ENCODE measurements at regions not wholly inside any gene's neighbourhood (a gene's known extent, or its start where the extent isn't known, plus 50 kb on each side); places are given as distances from the start of the nearest gene placed in this dataset.

DNA sequence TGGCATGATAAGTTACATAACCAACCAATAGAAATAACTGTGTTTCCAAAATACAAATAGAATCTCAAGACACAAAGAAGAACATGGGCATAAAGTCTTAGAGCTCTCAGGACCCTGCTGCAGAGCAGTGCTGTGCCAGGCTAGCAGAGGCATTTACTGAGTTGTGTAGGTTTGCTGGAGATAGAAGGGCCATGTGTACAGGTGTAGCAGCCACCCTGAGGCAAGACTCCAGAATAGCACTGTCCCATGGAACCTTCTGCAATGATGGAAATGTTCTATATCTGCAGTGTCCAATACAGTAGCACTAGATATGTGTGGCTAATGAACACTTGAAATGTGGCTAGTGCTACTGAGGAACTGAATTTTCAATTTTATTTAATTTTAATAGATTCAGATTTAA is 267.0 kb upstream of the UMPS start:
- TF ChIP-seq, protein P1, sequence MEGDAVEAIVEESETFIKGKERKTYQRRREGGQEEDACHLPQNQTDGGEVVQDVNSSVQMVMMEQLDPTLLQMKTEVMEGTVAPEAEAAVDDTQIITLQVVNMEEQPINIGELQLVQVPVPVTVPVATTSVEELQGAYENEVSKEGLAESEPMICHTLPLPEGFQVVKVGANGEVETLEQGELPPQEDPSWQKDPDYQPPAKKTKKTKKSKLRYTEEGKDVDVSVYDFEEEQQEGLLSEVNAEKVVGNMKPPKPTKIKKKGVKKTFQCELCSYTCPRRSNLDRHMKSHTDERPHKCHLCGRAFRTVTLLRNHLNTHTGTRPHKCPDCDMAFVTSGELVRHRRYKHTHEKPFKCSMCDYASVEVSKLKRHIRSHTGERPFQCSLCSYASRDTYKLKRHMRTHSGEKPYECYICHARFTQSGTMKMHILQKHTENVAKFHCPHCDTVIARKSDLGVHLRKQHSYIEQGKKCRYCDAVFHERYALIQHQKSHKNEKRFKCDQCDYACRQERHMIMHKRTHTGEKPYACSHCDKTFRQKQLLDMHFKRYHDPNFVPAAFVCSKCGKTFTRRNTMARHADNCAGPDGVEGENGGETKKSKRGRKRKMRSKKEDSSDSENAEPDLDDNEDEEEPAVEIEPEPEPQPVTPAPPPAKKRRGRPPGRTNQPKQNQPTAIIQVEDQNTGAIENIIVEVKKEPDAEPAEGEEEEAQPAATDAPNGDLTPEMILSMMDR (IDR thresholded peaks at IDR 0.05): no peak
- no peak for TF ChIP-seq POLR2AphosphoS5 (IDR thresholded peaks at IDR 0.05; ENCODE audit: low read depth, low read length)
